ENCODE measurements at regions not wholly inside any gene's neighbourhood (a gene's known extent, or its start where the extent isn't known, plus 50 kb on each side); places are given as distances from the start of the nearest gene placed in this dataset.
A peak's percentile ranks its signal among the peaks of the same experiment; 100 is the strongest.
"Not testable (repeated sequence)": the region's sequence is repeated elsewhere in the genome, so short reads cannot be mapped to it uniquely, and the experiment has no call there.

- not testable (repeated sequence) for DNase-seq
Observed at GRCh38 chr2:132220589-132220988, 58.8 kb upstream of the ANKRD30BL start.

- not testable (repeated sequence) for DNase-seq
Observed at GRCh38 chr2:132221886-132222285, 60.1 kb upstream of the ANKRD30BL start.

- DNase-seq, result no peak
Observed at GRCh38 chr2:132252191-132252893, 90.6 kb upstream of the ANKRD30BL start.

- no peak for DNase-seq
Observed at GRCh38 chr2:132252894-132253264, 91.1 kb upstream of the ANKRD30BL start.

- no peak for DNase-seq
Observed at GRCh38 chr2:132253496-132254305, 91.9 kb upstream of the ANKRD30BL start.

- not testable (repeated sequence) for DNase-seq
Observed at GRCh38 chr2:132254306-132254919, 92.7 kb upstream of the ANKRD30BL start.

GRCh38 chr2:132255714-132256113 is 94.0 kb upstream of the ANKRD30BL start:
- no peak for DNase-seq

GRCh38 chr2:132256251-132256902 is 94.6 kb upstream of the ANKRD30BL start:
- DNase-seq, result no peak

GRCh38 chr2:132256903-132257300 is 95.2 kb upstream of the ANKRD30BL start:
- DNase-seq, result not testable (repeated sequence)

GRCh38 chr2:132257301-132258171 is 95.8 kb upstream of the ANKRD30BL start:
- not testable (repeated sequence) for DNase-seq

GRCh38 chr2:132259276-132259675 is 97.5 kb upstream of the ANKRD30BL start:
- not testable (repeated sequence) for DNase-seq

GRCh38 chr2:132265595-132265994 is 103.8 kb upstream of the ANKRD30BL start:
- DNase-seq, result not testable (repeated sequence)

GRCh38 chr2:132267105-132267497 is 105.3 kb upstream of the ANKRD30BL start:
- DNase-seq, result no peak

GRCh38 chr2:132267498-132268283 is 105.9 kb upstream of the ANKRD30BL start:
- DNase-seq, result not testable (repeated sequence)

GRCh38 chr2:132268284-132268976 is 106.7 kb upstream of the ANKRD30BL start:
- DNase-seq, result peak; percentile 29

GRCh38 chr2:132268977-132269523 is 107.3 kb upstream of the ANKRD30BL start:
- no peak for DNase-seq

GRCh38 chr2:132270255-132270654 is 108.5 kb upstream of the ANKRD30BL start:
- DNase-seq, result no peak

- DNase-seq, result no peak
Observed at GRCh38 chr2:132270981-132271546, 109.3 kb upstream of the ANKRD30BL start.

- not testable (repeated sequence) for DNase-seq
Observed at GRCh38 chr2:132271794-132272193, 110.0 kb upstream of the ANKRD30BL start.

- DNase-seq, result no peak
Observed at GRCh38 chr2:132272713-132273112, 111.0 kb upstream of the ANKRD30BL start.

All from activated naive CD4-positive, alpha-beta T cell treated with anti-CD3 and anti-CD28 coated beads, Interleukin-2, amount 50 U/mL, for 16 hours (primary cell).